GM18907 (cell line): ENCODE measurements at regions not wholly inside any gene's neighbourhood (a gene's known extent, or its start where the extent isn't known, plus 50 kb on each side); places are given as distances from the start of the nearest gene placed in this dataset.

Source experiments
- ATAC-seq: cut with Tn5 transposase; IDR thresholded peaks from one replicate; pipeline ENCODE4 v1.9.1; 2021; ENCODE audit warnings: mild to moderate bottlenecking, moderate library complexity; ENCODE audit not compliant: unreplicated experiment

GRCh38 chr9:107628444-107628843, 138.9 kb upstream of the KLF4 start:
- ATAC-seq = no peak

- no peak for ATAC-seq
These were observed 138.2 kb upstream of the KLF4 start for GRCh38 chr9:107627781-107628180.

- no peak for ATAC-seq
These were observed 136.5 kb upstream of the KLF4 start for GRCh38 chr9:107626118-107626517.

- ATAC-seq = no peak
These were observed 135.9 kb upstream of the KLF4 start for GRCh38 chr9:107625383-107625984.

GRCh38 chr9:107624234-107624948, 134.8 kb upstream of the KLF4 start:
- ATAC-seq = no peak

GRCh38 chr9:107621436-107621835, 131.9 kb upstream of the KLF4 start:
- ATAC-seq = no peak

- ATAC-seq = no peak
These were observed 131.2 kb upstream of the KLF4 start for GRCh38 chr9:107620801-107621200.

GRCh38 chr9:107620236-107620635, 130.7 kb upstream of the KLF4 start:
- ATAC-seq = no peak

- ATAC-seq = no peak
These were observed 125.8 kb upstream of the KLF4 start for GRCh38 chr9:107615321-107615720.

- no peak for ATAC-seq
These were observed 125.2 kb upstream of the KLF4 start for GRCh38 chr9:107614765-107615164.

GRCh38 chr9:107613321-107613720, 123.8 kb upstream of the KLF4 start:
- no peak for ATAC-seq

GRCh38 chr9:107612136-107612535, 122.6 kb upstream of the KLF4 start:
- no peak for ATAC-seq

- ATAC-seq = no peak
These were observed 120.0 kb upstream of the KLF4 start for GRCh38 chr9:107609547-107609946.

- no peak for ATAC-seq
These were observed 116.7 kb upstream of the KLF4 start for GRCh38 chr9:107606149-107606790.

GRCh38 chr9:107605041-107605440, 115.5 kb upstream of the KLF4 start:
- no peak for ATAC-seq

GRCh38 chr9:107603281-107603680, 113.7 kb upstream of the KLF4 start:
- no peak for ATAC-seq

- ATAC-seq = no peak
These were observed 110.5 kb upstream of the KLF4 start for GRCh38 chr9:107600060-107600573.

GRCh38 chr9:107597743-107598217, 108.2 kb upstream of the KLF4 start:
- no peak for ATAC-seq

GRCh38 chr9:107594908-107595530, 105.5 kb upstream of the KLF4 start:
- no peak for ATAC-seq

- no peak for ATAC-seq
These were observed 103.8 kb upstream of the KLF4 start for GRCh38 chr9:107593224-107593870.

GRCh38 chr9:107592424-107592823, 102.9 kb upstream of the KLF4 start:
- ATAC-seq = no peak
